Tibial nerve (tissue), 4 donors: ENCODE measurements at regions not wholly inside any gene's neighbourhood (a gene's known extent, or its start where the extent isn't known, plus 50 kb on each side); places are given as distances from the start of the nearest gene placed in this dataset.

Experiments
- DNase-seq, 2 donors: peaks; one replicate each; pipeline ENCODE4 v3.0.0-alpha.2; 2019; ENCODE audit warnings: low spot score in 2 of 2
- H3K27ac ChIP-seq, 4 donors: fragments of 200-600 bp; sonication (generic) in 3 of 4; one replicate each; pipeline ENCODE4 v1.5.1; 2017 to 2019; ENCODE audit warnings: mild to moderate bottlenecking in 1 of 4
- H3K27me3 ChIP-seq, 2 donors: fragments of 200-600 bp; sonication (generic) in 1 of 2; one replicate each; pipeline versions ENCODE4 v1.5.1 to v1.6.0; 2017 to 2019
- H3K36me3 ChIP-seq, 3 donors: fragments of 200-600 bp; sonication (generic); one replicate each; pipeline ENCODE4 v1.5.1; 2018 to 2019
- H3K4me1 ChIP-seq, 4 donors: fragments of 200-600 bp; sonication (generic) in 3 of 4; one replicate each; pipeline ENCODE4 v1.5.1; 2017 to 2019
- H3K4me3 ChIP-seq, 4 donors: fragments of 200-600 bp; sonication (generic) in 3 of 4; one replicate each; pipeline ENCODE4 v1.5.1; 2017 to 2019; ENCODE audit warnings: mild to moderate bottlenecking in 1 of 4, moderate library complexity in 1 of 4
- H3K9me3 ChIP-seq, 4 donors: fragments of 200-600 bp; sonication (generic) in 3 of 4; one replicate each; pipeline ENCODE4 v1.5.1; 2017 to 2019
- EP300 ChIP-seq, 2 donors: sonication (generic); formaldehyde crosslinking; IDR thresholded peaks; one replicate each; pipeline ENCODE4 v1.6.1; 2017; ENCODE audit warnings: antibody characterized with exemption in 2 of 2, mild to moderate bottlenecking in 1 of 2
- POLR2A ChIP-seq, 2 donors: fragments of 450-650 bp; IDR thresholded peaks; one replicate each; pipeline ENCODE4 v1.6.1; 2017; ENCODE audit warnings: antibody characterized with exemption in 2 of 2, mild to moderate bottlenecking in 2 of 2, moderate library complexity in 2 of 2
- WGBS, 2 donors: methylation state at CpG; one replicate each; pipeline ENCODE4 v1.1.5; 2018; 5-methylcytosine and 5-hydroxymethylcytosine counted together
- TF ChIP-seq, protein P1 (sequence below), 5 experiments: fragments of 200-600 bp in 3 of 5; fragments of 450-650 bp in 2 of 5; sonication (generic) in 3 of 5; IDR thresholded peaks; one replicate each; pipeline ENCODE4 v1.5.1; 2016 to 2019; ENCODE audit warnings: antibody characterized with exemption in 5 of 5, mild to moderate bottlenecking in 3 of 5, moderate library complexity in 2 of 5

DNA sequence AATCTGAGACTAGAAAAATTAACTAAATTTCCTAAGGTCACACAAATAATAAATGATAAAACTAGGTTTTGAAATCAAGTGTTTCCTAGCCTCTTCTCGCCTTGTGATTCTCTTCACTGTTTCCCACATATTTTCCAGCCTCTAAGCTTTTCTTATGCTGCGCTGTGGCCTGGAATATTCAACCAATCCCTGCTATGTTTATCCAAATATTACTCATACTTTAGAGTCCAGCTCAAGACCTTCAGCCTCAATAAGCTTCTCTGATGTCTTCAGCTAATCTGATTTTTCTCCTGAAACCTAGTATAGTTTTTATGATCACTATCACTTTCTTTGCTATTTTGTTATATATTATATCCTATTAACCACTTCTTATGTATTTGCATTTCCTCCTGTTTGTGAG lies 303.1 kb upstream of the CDH6 start:
- Histone ChIP-seq H3K9me3 (no peaks in the 10 kb centered on the region), H3K27ac (no peak overlapping the region), H3K4me1 (no peaks in the 10 kb centered on the region), H3K4me3 (no peak overlapping the region), H3K27me3 (no peaks in the 10 kb centered on the region), H3K36me3 (no peaks in the 10 kb centered on the region)
- TF ChIP-seq, protein P1, sequence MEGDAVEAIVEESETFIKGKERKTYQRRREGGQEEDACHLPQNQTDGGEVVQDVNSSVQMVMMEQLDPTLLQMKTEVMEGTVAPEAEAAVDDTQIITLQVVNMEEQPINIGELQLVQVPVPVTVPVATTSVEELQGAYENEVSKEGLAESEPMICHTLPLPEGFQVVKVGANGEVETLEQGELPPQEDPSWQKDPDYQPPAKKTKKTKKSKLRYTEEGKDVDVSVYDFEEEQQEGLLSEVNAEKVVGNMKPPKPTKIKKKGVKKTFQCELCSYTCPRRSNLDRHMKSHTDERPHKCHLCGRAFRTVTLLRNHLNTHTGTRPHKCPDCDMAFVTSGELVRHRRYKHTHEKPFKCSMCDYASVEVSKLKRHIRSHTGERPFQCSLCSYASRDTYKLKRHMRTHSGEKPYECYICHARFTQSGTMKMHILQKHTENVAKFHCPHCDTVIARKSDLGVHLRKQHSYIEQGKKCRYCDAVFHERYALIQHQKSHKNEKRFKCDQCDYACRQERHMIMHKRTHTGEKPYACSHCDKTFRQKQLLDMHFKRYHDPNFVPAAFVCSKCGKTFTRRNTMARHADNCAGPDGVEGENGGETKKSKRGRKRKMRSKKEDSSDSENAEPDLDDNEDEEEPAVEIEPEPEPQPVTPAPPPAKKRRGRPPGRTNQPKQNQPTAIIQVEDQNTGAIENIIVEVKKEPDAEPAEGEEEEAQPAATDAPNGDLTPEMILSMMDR (IDR thresholded peaks at IDR 0.05): no peak
- no peak for TF ChIP-seq POLR2A (IDR thresholded peaks at IDR 0.05)
- TF ChIP-seq EP300 (IDR thresholded peaks at IDR 0.05): no peak
- 42 to 86% methylated on average over 2 of the region's 2 CpGs for WGBS, 2 donors
- no peak for DNase-seq

DNA sequence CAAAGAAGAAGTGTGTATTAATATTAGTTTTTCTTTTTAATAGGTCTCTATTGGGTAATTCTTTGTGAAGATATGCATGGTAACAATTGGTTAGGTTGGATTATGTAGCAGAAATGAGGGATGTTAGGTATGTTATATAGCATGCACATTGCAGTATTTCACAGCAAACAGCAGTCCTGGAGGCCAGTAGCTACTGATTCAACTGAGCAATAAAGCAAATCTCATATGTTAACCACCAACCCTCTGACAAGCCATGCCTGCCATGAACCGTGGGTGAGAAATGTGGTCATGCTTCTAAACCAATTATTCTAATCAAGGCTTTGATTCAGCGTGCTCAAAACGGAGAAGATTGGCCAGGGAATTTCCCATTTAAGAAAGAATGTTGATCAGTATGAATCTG lies 313.0 kb upstream of the CDH6 start:
- Histone ChIP-seq H3K4me1 (no peaks in the 10 kb centered on the region), H3K36me3 (no peaks in the 10 kb centered on the region), H3K4me3 (no peak overlapping the region), H3K9me3 (no peaks in the 10 kb centered on the region), H3K27ac (no peak overlapping the region), H3K27me3 (no peaks in the 10 kb centered on the region)
- no peak for DNase-seq
- WGBS, 2 donors: 73 to 84% methylated on average over 3 of the region's 3 CpGs
- TF ChIP-seq, protein P1 (IDR thresholded peaks at IDR 0.05): no peak
- TF ChIP-seq EP300 (IDR thresholded peaks at IDR 0.05) (no peak), POLR2A (IDR thresholded peaks at IDR 0.05) (no peak)

DNA sequence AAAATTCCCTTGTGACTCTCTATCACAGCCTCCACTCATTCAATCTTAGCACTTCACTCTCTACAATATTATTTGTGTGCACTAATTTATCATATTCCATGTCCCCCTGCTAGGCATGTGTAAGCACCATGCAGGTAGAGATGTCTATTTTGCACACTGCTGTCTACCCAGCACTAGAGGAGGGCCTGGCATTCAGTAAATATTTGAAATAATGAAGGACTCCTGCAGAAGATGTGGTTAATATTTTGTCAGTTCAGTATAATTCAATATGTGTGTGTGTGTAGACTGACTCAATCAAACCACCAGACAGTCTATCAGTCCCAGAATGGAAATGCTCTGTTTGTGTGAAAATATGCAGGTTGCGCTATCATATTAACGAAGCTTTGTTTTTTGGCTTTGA lies 313.6 kb upstream of the CDH6 start:
- no peak overlapping the region for H3K4me3 ChIP-seq
- no peak for DNase-seq
- H3K36me3 ChIP-seq: no peaks in the 10 kb centered on the region
- H3K27ac ChIP-seq: no peak overlapping the region
- TF ChIP-seq, protein P1 (IDR thresholded peaks at IDR 0.05): no peak
- TF ChIP-seq POLR2A (IDR thresholded peaks at IDR 0.05) (no peak), EP300 (IDR thresholded peaks at IDR 0.05) (no peak)
- no peaks in the 10 kb centered on the region for H3K27me3 ChIP-seq
- H3K9me3 ChIP-seq: no peaks in the 10 kb centered on the region
- 93 to 97% methylated on average over 2 of the region's 2 CpGs for WGBS, 2 donors
- no peaks in the 10 kb centered on the region for H3K4me1 ChIP-seq

- Histone ChIP-seq H3K4me1 (no peaks in the 10 kb centered on the region), H3K27ac (no peak overlapping the region), H3K9me3 (no peaks in the 10 kb centered on the region), H3K27me3 (no peaks in the 10 kb centered on the region), H3K36me3 (no peaks in the 10 kb centered on the region), H3K4me3 (no peak overlapping the region)
- TF ChIP-seq EP300 (IDR thresholded peaks at IDR 0.05): no peak
- no peak for TF ChIP-seq POLR2A (IDR thresholded peaks at IDR 0.05)
- TF ChIP-seq, protein P1 (IDR thresholded peaks at IDR 0.05): no peak
- WGBS, 2 donors: 94 to 98% methylated on average over 1 of the region's 1 CpG
- no peak for DNase-seq
Measured at GRCh38 chr5:30878746-30879145, 314.7 kb upstream of the CDH6 start.

GRCh38 chr5:30878296-30878695 lies 315.2 kb upstream of the CDH6 start:
- Histone ChIP-seq H3K36me3 (no peaks in the 10 kb centered on the region), H3K4me3 (no peak overlapping the region), H3K27ac (no peak overlapping the region), H3K4me1 (no peaks in the 10 kb centered on the region), H3K27me3 (no peaks in the 10 kb centered on the region), H3K9me3 (no peaks in the 10 kb centered on the region)
- TF ChIP-seq EP300 (IDR thresholded peaks at IDR 0.05) (no peak), POLR2A (IDR thresholded peaks at IDR 0.05) (no peak)
- TF ChIP-seq, protein P1 (IDR thresholded peaks at IDR 0.05): no peak
- 84% methylated on average over 10 of the region's 10 CpGs for WGBS, 2 donors
- no peak for DNase-seq
